HUDEP-2 (cell line): ENCODE measurements at regions not wholly inside any gene's neighbourhood (a gene's known extent, or its start where the extent isn't known, plus 50 kb on each side); places are given as distances from the start of the nearest gene placed in this dataset.
"Not testable (repeated sequence)": the region's sequence is repeated elsewhere in the genome, so short reads cannot be mapped to it uniquely, and the experiment has no call there.

ENCODE experiments used
- DNase-seq, 76 experiments: peaks; one replicate each; lab custom pipeline; 2025; ENCODE audit not compliant: unreplicated experiment in 76 of 76; lab: John Stamatoyannopoulos, UW

DNA sequence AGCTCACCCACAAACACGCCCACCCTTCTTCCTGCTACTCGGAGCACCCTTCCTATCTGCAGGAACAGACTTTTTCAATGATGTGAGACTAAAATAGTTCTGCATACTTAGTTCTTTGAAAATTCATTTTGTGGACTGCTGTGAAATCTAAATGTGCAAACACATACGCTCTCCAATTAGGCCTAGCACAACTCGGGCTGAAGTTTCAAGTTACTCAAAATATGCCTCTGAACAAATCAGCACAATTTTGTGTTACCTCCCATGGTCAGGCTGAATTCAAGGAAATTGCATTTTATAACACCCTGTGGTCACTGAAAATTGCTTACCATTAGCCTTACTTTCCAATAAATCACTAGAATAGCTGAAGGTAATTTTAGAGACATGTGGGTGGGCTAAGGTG is 323.8 kb upstream of the ADCY2 start:
- no peak for DNase-seq

DNA sequence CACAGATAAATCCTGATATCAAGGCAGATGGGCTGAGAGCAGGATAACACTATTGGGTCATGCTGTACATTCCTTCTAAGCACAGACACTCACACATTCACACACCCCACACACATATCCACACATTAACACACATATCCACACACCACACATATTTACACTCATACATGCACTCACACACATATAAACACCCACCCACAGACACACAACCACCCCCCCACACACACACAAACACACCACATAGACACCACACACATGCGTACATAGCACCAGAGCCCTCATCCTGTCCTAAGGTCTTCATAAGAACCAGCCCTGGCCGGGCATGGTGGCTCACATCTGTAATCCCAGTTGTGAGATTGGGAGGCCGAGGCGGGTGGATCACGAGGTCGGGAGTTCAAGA is 322.3 kb upstream of the ADCY2 start:
- DNase-seq: no peak

DNA sequence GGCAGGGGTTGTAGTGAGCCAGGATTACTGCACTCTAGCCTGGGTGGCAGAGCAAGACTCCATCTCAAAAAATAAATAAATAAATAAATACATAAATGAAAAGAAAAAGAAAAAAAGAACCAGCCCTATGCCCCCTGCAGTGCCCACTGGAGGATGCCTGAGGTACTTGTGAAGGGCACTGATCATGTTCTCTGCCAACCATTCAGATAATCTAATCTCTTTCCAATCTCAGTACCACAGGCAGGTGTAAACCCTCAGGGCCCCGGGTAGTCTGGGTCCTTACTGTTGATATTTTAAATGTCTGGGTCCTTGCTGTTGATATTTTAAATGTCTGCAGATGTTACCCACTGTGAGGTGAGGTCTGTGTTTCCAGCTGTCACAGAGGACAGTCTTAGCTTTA is 321.8 kb upstream of the ADCY2 start:
- no peak for DNase-seq

DNA sequence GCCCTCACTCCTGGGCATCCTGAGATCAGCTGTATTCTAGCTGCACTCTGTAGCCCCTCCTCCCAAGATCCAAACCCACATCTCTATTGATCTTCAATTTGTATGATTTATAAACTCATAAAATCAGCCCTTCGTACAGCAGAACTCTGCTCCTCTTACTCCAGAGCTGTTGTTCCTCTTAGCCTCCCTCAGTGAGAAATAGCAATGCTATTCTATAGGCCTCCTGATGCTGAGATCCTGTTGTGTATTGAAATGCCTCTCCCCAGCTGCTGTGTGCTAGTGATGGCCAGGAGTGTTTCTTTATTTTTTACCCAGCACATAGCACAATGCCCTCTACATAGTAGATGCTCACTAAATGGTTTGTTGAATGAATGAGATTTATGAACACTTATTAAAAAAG is 320.5 kb upstream of the ADCY2 start:
- no peak for DNase-seq

DNA sequence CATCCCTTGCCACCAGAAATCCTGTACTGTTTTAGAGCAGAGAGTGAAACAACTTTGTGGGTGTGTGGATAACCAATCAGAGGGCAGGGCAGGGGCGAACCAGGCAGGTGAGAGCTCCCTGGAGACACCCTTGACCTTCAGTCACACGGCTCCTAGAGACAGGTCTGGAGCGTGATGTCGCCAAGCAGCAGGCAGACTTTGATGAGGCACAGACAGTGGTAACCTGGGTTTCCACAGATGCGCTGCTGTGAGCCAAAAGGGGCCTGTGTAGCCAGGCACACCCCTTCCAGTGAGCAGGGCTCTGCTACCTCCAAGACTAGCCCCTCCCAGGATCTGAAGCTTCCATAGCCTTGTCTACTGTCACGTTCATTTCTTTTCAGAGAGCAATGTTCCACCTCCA is 317.8 kb upstream of the ADCY2 start:
- DNase-seq: no peak

DNA sequence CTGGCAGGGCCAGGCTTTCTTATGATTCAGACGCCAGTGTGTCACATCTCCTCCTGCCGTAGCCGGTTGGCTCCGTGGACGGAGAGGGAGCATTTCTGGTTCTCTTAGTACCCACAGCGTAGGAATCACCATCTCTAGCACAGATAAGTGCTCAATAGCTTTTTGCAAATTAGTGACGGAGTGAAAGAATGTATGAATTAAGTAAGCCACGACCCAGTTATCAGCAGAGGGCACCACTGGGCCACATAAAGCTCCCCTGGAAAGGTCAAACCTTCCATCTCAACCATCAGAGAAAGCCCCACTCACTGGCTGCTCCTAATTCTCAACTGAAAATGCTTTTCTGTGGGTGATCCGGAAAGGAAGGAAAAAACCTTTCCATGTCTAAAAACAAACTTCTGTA is 317.0 kb upstream of the ADCY2 start:
- DNase-seq: peak in 2 of 76 experiments; percentile 1 to 9

DNA sequence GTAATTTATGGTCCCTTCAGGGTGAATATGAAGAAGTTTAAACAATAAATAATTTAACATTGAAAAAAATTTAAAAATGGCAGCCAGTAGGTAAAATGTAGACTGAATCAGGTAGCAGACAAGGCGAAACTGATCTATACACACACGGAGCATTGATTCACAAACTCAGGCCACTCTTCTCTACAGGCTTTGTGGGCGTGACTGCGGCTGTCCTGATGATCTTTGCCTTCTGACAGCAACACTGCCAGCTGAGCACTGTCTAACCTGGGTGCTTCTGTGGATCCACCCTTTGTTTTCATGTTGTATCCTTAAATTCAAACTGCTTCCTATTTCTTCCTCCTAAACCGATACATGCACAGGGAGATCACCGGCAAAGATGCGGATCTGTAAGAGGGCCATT is 315.4 kb upstream of the ADCY2 start:
- DNase-seq: no peak

DNA sequence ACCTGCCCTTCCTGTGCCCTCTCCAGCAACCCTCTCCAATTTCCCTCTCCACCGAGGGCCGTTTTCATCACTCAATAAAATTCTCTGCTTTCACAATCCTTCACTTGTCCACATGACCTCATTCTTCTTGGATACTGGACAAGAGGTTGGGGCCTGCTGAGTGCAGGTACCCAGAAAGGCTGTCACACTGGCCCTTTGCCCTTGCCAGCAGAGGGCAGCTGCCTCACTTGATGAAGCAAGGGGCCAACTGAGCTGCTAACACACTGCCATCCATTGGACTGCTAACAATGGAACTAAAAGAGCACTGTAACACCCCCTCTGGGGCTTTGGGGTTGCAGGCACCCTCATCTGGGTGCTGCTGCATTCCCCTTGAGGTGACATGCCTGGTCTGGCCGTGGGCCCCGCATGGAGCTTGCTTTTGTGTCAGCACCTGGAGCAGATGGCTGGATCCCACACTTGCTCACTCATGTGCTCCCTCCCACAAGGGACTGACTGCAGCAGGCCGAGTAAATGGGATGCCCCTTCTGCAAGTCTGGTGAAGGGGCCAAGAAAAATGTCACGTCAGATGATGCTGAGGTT is 308.1 kb upstream of the ADCY2 start:
- DNase-seq: peak in 1 of 76 experiments; percentile 15

DNA sequence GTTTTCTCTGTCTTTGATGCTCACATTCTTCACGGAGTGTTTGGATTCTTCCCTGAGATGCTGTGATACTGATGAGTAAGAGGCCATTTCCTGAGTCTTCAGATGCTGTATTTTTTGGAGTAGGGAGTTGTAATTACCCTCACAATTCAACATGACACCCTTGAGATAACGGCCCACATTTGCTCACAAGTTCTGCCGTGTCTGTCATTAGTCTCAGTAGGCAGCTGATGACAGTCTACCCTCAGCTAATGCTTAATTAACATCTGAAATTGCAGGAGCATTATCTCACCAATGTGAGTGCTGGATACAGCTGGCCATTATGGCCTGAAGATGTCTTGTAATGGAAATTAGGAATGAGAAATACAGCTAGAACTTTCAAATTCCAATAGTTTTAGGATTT is 307.1 kb upstream of the ADCY2 start:
- DNase-seq: no peak

DNA sequence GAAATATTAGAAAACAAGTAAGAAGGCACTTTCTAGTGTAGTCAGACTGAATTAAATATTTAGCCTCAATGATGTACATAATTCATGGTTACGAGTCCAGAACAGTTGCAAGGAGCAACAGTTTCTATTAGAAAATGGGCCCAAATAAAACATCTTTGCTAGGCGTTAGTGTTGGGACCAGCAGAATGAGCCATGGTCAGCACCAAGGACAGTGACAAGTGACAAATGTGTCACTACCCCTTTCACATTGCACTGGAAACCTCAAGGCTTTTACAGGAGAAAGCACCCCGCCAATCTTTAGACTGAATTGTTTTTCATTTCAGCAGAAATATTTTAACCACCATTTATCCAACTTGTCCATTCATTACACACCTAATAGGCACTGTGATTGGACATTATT is 301.3 kb upstream of the ADCY2 start:
- peak in 24 of 76 experiments; percentile 1 to 45 (median 12) for DNase-seq

DNA sequence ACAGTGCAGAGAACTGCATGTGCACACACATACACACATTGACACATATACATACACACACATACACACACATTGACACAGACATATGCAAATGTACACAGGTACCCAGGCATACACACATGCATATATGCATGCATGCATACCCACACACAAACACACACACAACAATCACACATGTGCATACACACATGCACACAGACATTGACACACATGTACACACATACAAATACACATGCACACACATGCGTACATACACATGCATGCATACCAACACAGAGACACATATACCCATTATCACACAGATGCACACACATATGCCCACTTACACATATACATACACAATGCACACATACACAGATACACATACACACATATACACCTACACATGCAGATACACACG is 299.6 kb upstream of the ADCY2 start:
- DNase-seq: no peak

DNA sequence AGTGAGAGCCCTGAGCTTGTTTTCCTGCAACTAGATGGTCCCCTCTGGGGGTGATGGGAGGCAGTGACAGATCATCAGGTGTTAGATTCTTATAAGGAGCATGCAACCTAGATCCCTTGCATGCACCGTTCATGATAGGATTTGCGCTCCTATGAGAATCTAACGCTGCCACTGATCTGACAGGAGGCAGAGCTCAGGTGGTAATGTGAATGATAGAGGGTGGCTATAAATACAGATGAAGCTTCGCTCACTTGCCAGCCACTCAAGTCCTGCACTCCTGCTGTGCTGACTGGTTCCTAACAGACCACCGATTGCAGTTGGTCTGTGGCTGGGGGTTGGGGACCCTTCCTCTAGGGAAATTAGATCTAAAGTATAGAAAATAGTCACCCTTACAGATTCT is 290.6 kb upstream of the ADCY2 start:
- DNase-seq: no peak

DNA sequence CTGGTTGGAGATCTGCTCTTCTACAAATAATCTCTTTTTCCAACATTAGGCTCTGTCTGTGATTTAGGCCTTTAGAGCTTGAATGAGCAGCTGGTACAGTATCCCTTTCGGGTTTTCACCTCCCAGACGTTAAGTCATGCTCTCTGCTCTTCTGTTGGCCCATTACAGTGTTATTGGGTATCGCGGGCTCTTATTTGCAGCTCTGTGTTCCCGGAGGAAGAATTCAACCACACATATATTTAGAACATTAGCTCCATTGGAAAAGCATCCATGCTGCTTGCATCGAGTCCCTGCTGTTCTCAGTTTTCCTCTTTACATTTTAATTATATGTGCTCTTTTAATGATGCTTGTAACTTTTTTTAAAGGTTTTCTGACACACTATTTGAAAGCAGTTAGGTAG is 278.0 kb upstream of the ADCY2 start:
- DNase-seq: no peak

DNA sequence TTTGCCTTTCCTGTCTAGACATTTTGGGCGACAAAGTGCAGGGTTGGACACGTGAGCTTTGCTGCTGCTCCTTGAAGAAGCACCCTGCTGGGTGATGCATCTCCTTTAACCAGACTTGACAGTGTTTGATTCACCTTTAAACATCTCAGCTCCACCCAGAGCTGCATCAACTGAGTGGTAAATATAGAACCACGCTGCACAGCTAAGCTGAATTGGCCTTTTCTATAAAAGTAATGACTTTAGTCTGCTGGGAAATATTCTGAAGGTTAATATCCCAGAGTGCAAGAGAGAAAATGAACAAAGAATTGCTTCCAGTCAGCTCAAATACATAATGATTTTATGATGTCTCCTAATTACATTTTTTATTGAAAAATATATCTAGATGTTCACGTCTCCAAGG is 264.3 kb upstream of the ADCY2 start:
- no peak for DNase-seq

DNA sequence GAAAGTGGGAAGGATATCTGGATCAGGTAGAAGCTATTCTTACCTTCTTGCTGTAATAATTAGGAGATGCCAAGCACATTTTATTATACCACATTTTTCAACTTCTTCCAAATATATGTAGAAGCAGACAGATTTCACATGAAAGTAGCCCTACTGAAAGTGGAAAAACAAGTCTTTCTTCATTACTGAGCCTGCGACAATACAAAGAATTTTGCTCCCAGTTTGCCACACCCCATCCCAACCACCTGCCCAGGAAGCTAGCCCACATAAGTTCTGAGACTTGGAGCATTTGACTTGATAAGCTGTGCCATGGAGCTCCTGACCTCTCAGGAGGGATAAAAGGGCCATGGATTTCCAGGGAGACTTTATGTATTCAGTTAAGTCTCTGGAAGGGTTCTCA is 249.1 kb upstream of the ADCY2 start:
- DNase-seq: no peak

DNA sequence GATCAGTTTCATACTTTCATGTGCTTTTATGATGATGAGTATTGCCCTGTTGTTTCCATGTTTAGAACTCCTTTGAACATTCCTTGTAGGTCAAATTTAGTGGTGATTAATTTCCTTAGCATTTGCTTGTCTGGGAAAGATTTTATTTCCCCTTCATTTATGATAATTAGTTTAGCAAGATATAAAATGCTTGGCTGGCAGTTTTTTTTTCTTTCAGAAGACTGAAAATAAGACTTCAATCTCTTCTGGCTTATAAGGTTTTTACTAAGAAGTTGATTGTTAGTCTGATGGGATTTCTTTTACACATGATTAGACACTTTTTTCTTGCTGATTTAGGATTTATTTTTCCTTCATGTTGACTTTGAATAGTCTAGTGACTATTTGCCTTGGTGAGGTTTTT is 238.9 kb upstream of the ADCY2 start:
- DNase-seq: no peak

DNA sequence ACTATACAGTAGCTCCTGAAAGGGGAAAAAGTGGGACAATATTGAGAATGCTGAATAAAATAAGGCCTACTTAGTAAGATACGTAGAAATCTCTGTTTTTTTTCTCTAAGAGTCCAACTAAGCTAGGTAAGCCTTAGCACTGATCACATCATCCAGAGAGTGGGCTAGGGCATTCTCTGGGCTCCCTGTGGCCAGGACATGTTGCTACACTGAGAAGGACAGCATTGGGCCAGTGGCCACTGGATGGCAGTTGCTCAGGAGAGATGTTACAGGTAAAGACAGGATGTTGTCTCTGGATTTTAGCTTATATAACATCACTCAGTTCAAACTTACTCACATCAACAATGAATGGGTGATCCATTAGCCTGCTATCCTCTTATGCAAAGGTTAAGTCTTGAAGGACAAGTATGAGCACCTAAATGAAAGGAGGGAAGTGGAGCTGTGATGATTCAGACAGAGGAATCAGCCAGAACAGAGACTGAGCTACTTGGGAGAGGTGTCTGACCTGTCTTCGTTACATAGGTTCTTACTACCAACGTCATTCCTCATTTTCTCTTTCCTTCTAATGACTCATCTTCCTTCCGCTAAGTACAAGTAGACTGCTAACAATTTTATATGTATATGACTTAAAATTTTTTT is 226.6 kb upstream of the ADCY2 start:
- no peak for DNase-seq

DNA sequence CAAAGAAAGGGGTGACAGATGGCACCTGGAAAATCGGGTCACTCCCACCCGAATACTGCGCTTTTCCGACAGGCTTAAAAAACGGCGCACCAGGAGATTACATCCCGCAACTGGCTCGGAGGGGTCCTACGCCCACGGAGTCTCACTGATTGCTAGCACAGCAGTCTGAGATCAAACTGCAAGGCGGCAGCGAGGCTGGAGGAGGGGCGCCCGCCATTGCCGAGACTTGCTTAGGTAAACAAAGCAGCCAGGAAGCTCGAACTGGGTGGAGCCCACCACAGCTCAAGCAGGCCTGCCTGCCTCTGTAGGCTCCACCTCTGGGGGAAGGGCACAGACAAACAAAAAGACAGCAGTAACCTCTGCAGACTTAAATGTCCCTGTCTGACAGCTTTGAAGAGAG is 225.2 kb upstream of the ADCY2 start:
- not testable (repeated sequence) for DNase-seq

DNA sequence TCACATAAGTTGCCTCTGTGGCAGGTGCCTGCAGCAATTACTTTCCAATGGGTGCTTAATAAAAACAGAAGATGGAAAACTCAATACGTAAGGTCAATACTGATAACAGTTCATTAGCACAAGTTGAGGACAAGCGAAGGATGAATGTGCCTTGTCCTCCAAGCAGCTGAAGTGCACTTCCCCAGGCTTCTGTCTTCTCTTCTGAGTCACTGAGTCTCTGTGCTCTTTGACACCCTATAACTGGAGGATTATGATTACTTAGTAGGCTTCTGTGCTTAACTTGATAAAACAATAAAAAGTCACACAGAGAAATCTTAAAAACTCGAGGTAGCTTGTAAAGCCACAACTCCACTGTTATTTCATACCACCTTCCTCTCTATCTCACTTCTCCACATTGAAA is 216.6 kb upstream of the ADCY2 start:
- DNase-seq: no peak

DNA sequence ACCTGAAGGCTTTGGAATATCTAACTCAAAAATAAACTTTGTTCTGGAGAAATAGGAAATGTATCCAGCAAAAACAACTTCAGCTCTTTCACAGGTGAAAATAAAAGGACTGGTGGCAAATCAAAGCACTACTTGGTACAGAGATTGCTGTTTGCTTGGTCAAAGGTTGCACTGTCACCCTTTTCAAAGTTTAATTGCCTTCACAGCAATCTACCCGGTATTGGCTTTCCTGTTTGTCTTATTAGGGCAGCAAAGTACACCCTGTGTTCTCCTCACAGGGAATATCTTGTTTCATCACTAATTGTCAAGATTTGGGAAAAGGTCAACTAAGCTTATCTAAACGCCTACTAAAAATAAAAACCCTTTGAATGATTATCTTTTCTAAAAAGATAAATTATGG is 214.1 kb upstream of the ADCY2 start:
- no peak for DNase-seq

DNA sequence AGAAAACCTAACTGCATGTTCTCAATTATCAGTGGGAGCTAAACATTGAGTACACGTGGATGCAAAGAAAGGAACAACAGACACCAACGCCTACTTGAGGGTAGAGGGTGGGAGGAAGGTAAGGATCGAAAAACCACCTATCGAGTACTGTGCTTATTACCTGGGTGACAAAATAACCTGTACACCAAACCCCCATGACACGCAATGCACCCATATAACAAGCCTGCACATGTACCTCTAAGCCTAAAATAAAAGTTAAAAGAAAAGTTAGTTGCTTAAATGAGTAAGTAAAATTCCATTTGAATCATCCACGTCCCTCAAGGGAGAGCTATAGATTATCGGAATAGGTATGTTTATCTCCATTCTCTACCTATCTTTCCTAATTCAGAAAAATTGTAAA is 210.2 kb upstream of the ADCY2 start:
- no peak for DNase-seq

DNA sequence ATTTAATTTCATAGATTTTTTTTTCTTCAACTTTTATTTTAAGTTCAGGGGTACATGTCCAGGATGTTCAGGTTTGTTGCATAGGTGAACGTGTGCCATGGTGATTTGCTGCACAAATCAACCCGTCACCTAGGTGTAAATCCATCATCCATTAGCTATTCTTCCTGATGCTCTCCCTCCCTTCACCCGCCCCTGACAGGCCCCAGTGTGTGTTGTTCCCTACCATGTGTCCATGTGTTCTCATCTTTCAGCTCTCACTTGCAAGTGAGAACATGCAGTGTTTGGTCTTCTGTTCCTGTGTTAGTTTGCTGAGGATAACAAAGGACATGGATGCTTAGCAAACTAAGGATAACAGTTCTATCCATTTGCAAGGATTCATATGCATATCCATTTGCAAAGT is 209.1 kb upstream of the ADCY2 start:
- no peak for DNase-seq

DNA sequence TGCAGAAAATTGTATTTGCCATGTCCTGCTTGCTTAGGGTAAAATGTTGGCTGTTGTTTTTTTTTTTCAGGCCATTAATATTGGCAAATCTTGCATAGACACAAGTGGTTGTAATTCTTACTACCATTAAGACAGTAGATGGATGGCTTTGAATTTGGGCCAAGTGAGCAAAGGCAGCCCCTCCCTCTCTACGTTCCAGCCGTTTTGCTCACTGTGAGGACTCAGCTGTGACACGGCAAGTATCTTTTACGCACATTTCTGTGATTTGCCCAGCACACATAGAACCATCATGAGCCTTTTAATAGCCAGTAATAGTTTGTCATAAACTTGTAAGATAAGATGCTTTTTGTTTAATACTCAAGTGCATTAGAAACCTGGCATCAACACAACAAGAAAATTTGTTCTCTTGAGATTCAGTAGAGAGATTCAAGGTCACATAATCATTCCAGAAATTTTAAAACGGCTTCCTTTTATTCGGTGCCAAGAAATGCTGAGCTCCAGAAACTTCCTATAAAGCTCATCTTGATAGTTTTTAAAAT is 205.2 kb upstream of the ADCY2 start:
- DNase-seq: no peak
